ENCODE measurements at regions not wholly inside any gene's neighbourhood (a gene's known extent, or its start where the extent isn't known, plus 50 kb on each side); places are given as distances from the start of the nearest gene placed in this dataset.

- no peak for TF ChIP-seq ZNF462 (CRISPR knock-in tag; IDR thresholded peaks at IDR 0.05)
- TF ChIP-seq, protein P1, sequence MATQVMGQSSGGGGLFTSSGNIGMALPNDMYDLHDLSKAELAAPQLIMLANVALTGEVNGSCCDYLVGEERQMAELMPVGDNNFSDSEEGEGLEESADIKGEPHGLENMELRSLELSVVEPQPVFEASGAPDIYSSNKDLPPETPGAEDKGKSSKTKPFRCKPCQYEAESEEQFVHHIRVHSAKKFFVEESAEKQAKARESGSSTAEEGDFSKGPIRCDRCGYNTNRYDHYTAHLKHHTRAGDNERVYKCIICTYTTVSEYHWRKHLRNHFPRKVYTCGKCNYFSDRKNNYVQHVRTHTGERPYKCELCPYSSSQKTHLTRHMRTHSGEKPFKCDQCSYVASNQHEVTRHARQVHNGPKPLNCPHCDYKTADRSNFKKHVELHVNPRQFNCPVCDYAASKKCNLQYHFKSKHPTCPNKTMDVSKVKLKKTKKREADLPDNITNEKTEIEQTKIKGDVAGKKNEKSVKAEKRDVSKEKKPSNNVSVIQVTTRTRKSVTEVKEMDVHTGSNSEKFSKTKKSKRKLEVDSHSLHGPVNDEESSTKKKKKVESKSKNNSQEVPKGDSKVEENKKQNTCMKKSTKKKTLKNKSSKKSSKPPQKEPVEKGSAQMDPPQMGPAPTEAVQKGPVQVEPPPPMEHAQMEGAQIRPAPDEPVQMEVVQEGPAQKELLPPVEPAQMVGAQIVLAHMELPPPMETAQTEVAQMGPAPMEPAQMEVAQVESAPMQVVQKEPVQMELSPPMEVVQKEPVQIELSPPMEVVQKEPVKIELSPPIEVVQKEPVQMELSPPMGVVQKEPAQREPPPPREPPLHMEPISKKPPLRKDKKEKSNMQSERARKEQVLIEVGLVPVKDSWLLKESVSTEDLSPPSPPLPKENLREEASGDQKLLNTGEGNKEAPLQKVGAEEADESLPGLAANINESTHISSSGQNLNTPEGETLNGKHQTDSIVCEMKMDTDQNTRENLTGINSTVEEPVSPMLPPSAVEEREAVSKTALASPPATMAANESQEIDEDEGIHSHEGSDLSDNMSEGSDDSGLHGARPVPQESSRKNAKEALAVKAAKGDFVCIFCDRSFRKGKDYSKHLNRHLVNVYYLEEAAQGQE (IDR thresholded peaks at IDR 0.05; ENCODE audit: unreplicated experiment): no peak
- TF ChIP-seq CTCF (conservative IDR thresholded peaks at IDR 0.05; ENCODE audit: low read depth in 2 of 2): no peak
- no peak for TF ChIP-seq NANOG (IDR thresholded peaks at IDR 0.05; ENCODE audit: borderline replicate concordance)
- TF ChIP-seq JUNB (IDR thresholded peaks at IDR 0.05; ENCODE audit: unreplicated experiment): no peak
- no peak for TF ChIP-seq ZNF114 (CRISPR knock-in tag; IDR thresholded peaks at IDR 0.05)
- TF ChIP-seq ZNF331 (CRISPR knock-in tag; IDR thresholded peaks at IDR 0.05; ENCODE audit: low read depth): no peak
Observed at GRCh38 chr9:40913928-40914673, 214.4 kb downstream of the FOXD4L6 start (continued).
